ENCODE measurements at regions not wholly inside any gene's neighbourhood (a gene's known extent, or its start where the extent isn't known, plus 50 kb on each side); places are given as distances from the start of the nearest gene placed in this dataset.

- Histone ChIP-seq H3K9me2 (replicated peaks; ENCODE audit: insufficient read depth) (no peaks in the 10 kb centered on the region), H4K20me1 (ENCODE audit: insufficient read depth, poor library complexity, severe bottlenecking) (no peaks in the 10 kb centered on the region), H3K4me1 (ENCODE audit: insufficient read depth) (peaks cover 7% of the 10 kb centered on the region), H3K79me2 (no peaks in the 10 kb centered on the region), H3K36me3 (replicated peaks; ENCODE audit: insufficient read depth, low read depth) (no peaks in the 10 kb centered on the region), H3K27me3 (peaks cover 90% of the 10 kb centered on the region), H3K9me3 (ENCODE audit: low read depth) (no peaks in the 10 kb centered on the region), H2AFZ (no peak overlapping the region), H3K4me2 (no peak overlapping the region), H3K4me3 (no peak overlapping the region), H3K27ac (no peak overlapping the region)
- WGBS (ENCODE audit: low lambda C conversion rate, missing lambda C conversion rate): 78% methylated on average over 4 of the region's 4 CpGs
- DNase-seq (ENCODE audit: low spot score): no peak
- TF ChIP-seq EZH2phosphoT487 (IDR thresholded peaks at IDR 0.05; ENCODE audit: low read depth, severe bottlenecking, unreplicated experiment) (no peak), EZH2 (IDR thresholded peaks at IDR 0.05; ENCODE audit: borderline replicate concordance) (no peak)
- TF ChIP-seq, protein P1, sequence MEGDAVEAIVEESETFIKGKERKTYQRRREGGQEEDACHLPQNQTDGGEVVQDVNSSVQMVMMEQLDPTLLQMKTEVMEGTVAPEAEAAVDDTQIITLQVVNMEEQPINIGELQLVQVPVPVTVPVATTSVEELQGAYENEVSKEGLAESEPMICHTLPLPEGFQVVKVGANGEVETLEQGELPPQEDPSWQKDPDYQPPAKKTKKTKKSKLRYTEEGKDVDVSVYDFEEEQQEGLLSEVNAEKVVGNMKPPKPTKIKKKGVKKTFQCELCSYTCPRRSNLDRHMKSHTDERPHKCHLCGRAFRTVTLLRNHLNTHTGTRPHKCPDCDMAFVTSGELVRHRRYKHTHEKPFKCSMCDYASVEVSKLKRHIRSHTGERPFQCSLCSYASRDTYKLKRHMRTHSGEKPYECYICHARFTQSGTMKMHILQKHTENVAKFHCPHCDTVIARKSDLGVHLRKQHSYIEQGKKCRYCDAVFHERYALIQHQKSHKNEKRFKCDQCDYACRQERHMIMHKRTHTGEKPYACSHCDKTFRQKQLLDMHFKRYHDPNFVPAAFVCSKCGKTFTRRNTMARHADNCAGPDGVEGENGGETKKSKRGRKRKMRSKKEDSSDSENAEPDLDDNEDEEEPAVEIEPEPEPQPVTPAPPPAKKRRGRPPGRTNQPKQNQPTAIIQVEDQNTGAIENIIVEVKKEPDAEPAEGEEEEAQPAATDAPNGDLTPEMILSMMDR (IDR thresholded peaks at IDR 0.05; ENCODE audit: poor library complexity): no peak
Measured at GRCh38 chr2:176642074-176642473, 372.8 kb downstream of the MTX2 start.

GRCh38 chr2:176643646-176644045 is 374.4 kb downstream of the MTX2 start:
- H3K27ac ChIP-seq: no peak overlapping the region
- peaks cover 90% of the 10 kb centered on the region for H3K27me3 ChIP-seq
- no peak overlapping the region for H3K4me3 ChIP-seq
- H3K4me1 ChIP-seq (ENCODE audit: insufficient read depth): no peaks in the 10 kb centered on the region
- no peaks in the 10 kb centered on the region for H4K20me1 ChIP-seq (ENCODE audit: insufficient read depth, poor library complexity, severe bottlenecking)
- no peaks in the 10 kb centered on the region for H3K9me2 ChIP-seq (replicated peaks; ENCODE audit: insufficient read depth)
- WGBS (ENCODE audit: low lambda C conversion rate, missing lambda C conversion rate): 53% methylated on average over 8 of the region's 8 CpGs
- H3K9me3 ChIP-seq (ENCODE audit: low read depth): no peaks in the 10 kb centered on the region
- H3K79me2 ChIP-seq: no peaks in the 10 kb centered on the region
- TF ChIP-seq EZH2 (IDR thresholded peaks at IDR 0.05; ENCODE audit: borderline replicate concordance) (no peak), EZH2phosphoT487 (IDR thresholded peaks at IDR 0.05; ENCODE audit: low read depth, severe bottlenecking, unreplicated experiment) (no peak)
- TF ChIP-seq, protein P1 (IDR thresholded peaks at IDR 0.05; ENCODE audit: poor library complexity): no peak
- no peak for DNase-seq (ENCODE audit: low spot score)
- H3K4me2 ChIP-seq: no peak overlapping the region
- H3K36me3 ChIP-seq (replicated peaks; ENCODE audit: insufficient read depth, low read depth): no peaks in the 10 kb centered on the region
- no peak overlapping the region for H2AFZ ChIP-seq

- H3K27ac ChIP-seq: no peak overlapping the region
- H3K9me3 ChIP-seq (ENCODE audit: low read depth): no peaks in the 10 kb centered on the region
- H4K20me1 ChIP-seq (ENCODE audit: insufficient read depth, poor library complexity, severe bottlenecking): no peaks in the 10 kb centered on the region
- no peaks in the 10 kb centered on the region for H3K36me3 ChIP-seq (replicated peaks; ENCODE audit: insufficient read depth, low read depth)
- no peak overlapping the region for H3K4me3 ChIP-seq
- peaks cover 82% of the 10 kb centered on the region for H3K27me3 ChIP-seq
- no peak overlapping the region for H3K4me2 ChIP-seq
- H3K79me2 ChIP-seq: no peaks in the 10 kb centered on the region
- H3K4me1 ChIP-seq (ENCODE audit: insufficient read depth): no peaks in the 10 kb centered on the region
- H2AFZ ChIP-seq: no peak overlapping the region
- TF ChIP-seq, protein P1 (IDR thresholded peaks at IDR 0.05; ENCODE audit: poor library complexity): no peak
- TF ChIP-seq EZH2 (IDR thresholded peaks at IDR 0.05; ENCODE audit: borderline replicate concordance) (no peak), EZH2phosphoT487 (IDR thresholded peaks at IDR 0.05; ENCODE audit: low read depth, severe bottlenecking, unreplicated experiment) (no peak)
- DNase-seq (ENCODE audit: low spot score): no peak
- WGBS (ENCODE audit: low lambda C conversion rate, missing lambda C conversion rate): 97% methylated on average over 3 of the region's 3 CpGs
- no peaks in the 10 kb centered on the region for H3K9me2 ChIP-seq (replicated peaks; ENCODE audit: insufficient read depth)
Measured at GRCh38 chr2:176645494-176645893, 376.3 kb downstream of the MTX2 start.
